ENCODE measurements at regions not wholly inside any gene's neighbourhood (a gene's known extent, or its start where the extent isn't known, plus 50 kb on each side); places are given as distances from the start of the nearest gene placed in this dataset.

DNA sequence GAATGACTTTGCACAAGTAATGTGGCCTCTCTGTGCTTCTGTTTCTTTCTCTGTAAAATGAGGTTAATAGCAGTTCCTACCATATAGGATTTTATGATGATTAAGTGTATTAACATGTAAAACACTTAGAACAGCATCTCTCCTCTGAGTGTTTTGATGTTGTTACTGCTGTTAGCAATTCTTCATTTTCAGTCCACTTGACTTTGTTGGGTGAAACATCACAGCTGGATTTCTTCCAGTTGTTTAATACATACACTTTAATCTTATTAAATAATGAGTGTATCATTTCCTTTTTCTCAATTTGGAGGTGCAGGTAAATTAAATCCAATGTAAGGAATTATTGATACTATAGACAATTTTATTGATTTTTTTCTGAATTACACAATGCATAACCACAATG is 113.6 kb downstream of the KDR start:
- Histone ChIP-seq H3K56ac (ENCODE audit: insufficient read length, low read depth, low read length) (no peak overlapping the region), H2BK12ac (ENCODE audit: insufficient read length, low read depth, low read length) (no peak overlapping the region), H2BK120ac (ENCODE audit: low read depth, low read length, poor library complexity, severe bottlenecking) (no peak overlapping the region), H2AFZ (ENCODE audit: low read length) (no peak overlapping the region), H3K4me1 (ENCODE audit: insufficient read depth, low read length) (no peaks in the 10 kb centered on the region; the same call in 1 of the 2 replicates), H2BK20ac (ENCODE audit: low read depth, low read length, poor library complexity, severe bottlenecking) (no peak overlapping the region), H2BK5ac (ENCODE audit: insufficient read length, low read length) (no peak overlapping the region), H3K23me2 (ENCODE audit: insufficient read length, low read depth, low read length, poor library complexity, severe bottlenecking) (no peaks in the 10 kb centered on the region), H3K4ac (ENCODE audit: low read depth, low read length) (no peak overlapping the region), H3K27me3 (ENCODE audit: insufficient read depth, low read length) (no peaks in the 10 kb centered on the region), H3K18ac (ENCODE audit: insufficient read length, low read depth, low read length) (no peak overlapping the region), H3K14ac (ENCODE audit: insufficient read depth, low read length) (no peak overlapping the region), H3K79me1 (ENCODE audit: insufficient read depth, low read depth, low read length, poor library complexity, severe bottlenecking) (no peaks in the 10 kb centered on the region), H3T11ph (ENCODE audit: low read length) (no peak overlapping the region), H3K27ac (ENCODE audit: insufficient read length, low read depth, low read length) (no peak overlapping the region), H3K4me2 (ENCODE audit: insufficient read depth, insufficient read length, low read length) (no peak overlapping the region), H3K9ac (ENCODE audit: extremely low read depth, insufficient read length, low read length) (no peak overlapping the region), H4K8ac (replicated peaks; ENCODE audit: insufficient read length, low read depth, low read length) (no peak overlapping the region), H2BK15ac (ENCODE audit: low read depth, low read length) (no peak overlapping the region), H4K91ac (ENCODE audit: insufficient read length, low read depth, low read length) (no peak overlapping the region), H4K20me1 (ENCODE audit: control insufficient read depth, insufficient read depth, insufficient read length) (no peaks in the 10 kb centered on the region), H3K9me3 (ENCODE audit: control insufficient read depth, low read depth, low read length) (no peaks in the 10 kb centered on the region), H3K23ac (ENCODE audit: insufficient read length, low read depth, low read length) (no peak overlapping the region), H3K79me2 (ENCODE audit: insufficient read depth, low read length) (0 out of 2 replicates have a peak, but pooled peaks cover 2% of the 10 kb centered on the region), H2AK5ac (ENCODE audit: insufficient read length, low read length) (no peak overlapping the region), H4K5ac (ENCODE audit: insufficient read length, low read depth, low read length) (no peak overlapping the region)
- no peak overlapping the region for H3K27ac Mint-ChIP-seq
- H3K4me1 Mint-ChIP-seq: peaks cover 4% of the 10 kb centered on the region in 2 experiments
- no peak for DNase-seq
- peaks cover 0 to 3% (median 0%) of the 10 kb centered on the region in 3 experiments; a peak in 2 of 7 replicates for H3K36me3 Mint-ChIP-seq (ENCODE audit: insufficient read depth in 1 of 3, low read depth in 3 of 3)
- TF ChIP-seq, protein P1, sequence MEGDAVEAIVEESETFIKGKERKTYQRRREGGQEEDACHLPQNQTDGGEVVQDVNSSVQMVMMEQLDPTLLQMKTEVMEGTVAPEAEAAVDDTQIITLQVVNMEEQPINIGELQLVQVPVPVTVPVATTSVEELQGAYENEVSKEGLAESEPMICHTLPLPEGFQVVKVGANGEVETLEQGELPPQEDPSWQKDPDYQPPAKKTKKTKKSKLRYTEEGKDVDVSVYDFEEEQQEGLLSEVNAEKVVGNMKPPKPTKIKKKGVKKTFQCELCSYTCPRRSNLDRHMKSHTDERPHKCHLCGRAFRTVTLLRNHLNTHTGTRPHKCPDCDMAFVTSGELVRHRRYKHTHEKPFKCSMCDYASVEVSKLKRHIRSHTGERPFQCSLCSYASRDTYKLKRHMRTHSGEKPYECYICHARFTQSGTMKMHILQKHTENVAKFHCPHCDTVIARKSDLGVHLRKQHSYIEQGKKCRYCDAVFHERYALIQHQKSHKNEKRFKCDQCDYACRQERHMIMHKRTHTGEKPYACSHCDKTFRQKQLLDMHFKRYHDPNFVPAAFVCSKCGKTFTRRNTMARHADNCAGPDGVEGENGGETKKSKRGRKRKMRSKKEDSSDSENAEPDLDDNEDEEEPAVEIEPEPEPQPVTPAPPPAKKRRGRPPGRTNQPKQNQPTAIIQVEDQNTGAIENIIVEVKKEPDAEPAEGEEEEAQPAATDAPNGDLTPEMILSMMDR (conservative IDR thresholded peaks at IDR 0.05): no peak
- no peaks in the 10 kb centered on the region; the same call in 1 of the 2 replicates for H3K27me3 Mint-ChIP-seq (ENCODE audit: low read depth)
- H3K9me3 Mint-ChIP-seq: no peaks in the 10 kb centered on the region; a peak in 3 of 5 replicates
- H3K4me3 Mint-ChIP-seq: no peak overlapping the region
